Tibial artery (tissue), 4 donors: ENCODE measurements at regions not wholly inside any gene's neighbourhood (a gene's known extent, or its start where the extent isn't known, plus 50 kb on each side); places are given as distances from the start of the nearest gene placed in this dataset.

ENCODE experiments used
- DNase-seq, 2 donors: peaks; one replicate each; pipeline ENCODE4 v3.0.0-alpha.2; 2019
- H3K27ac ChIP-seq, 2 donors: fragments of 200-600 bp; sonication (generic) in 1 of 2; 1 replicate in 1 of 2; 2 replicates in 1 of 2; pipeline ENCODE4 v1.5.1; 2018 to 2019; ENCODE audit warnings: mild to moderate bottlenecking in 1 of 2
- H3K27me3 ChIP-seq, 2 donors: fragments of 200-600 bp; sonication (generic) in 1 of 2; one replicate each; pipeline versions ENCODE4 v1.5.1 to v1.6.0; 2016 to 2019
- H3K36me3 ChIP-seq, 3 donors: fragments of 200-600 bp; sonication (generic) in 2 of 3; one replicate each; pipeline ENCODE4 v1.5.1; 2016 to 2019; ENCODE audit warnings: mild to moderate bottlenecking in 2 of 3
- H3K4me1 ChIP-seq, 4 donors: fragments of 200-600 bp; sonication (generic) in 2 of 4; 1 replicate in 3 of 4; 2 replicates in 1 of 4; pipeline ENCODE4 v1.5.1; 2016 to 2019
- H3K4me3 ChIP-seq, 2 donors: fragments of 200-600 bp; sonication (generic) in 1 of 2; 1 replicate in 1 of 2; 2 replicates in 1 of 2; pipeline ENCODE4 v1.5.1; 2018 to 2019; ENCODE audit warnings: mild to moderate bottlenecking in 2 of 2
- H3K9me3 ChIP-seq, 3 donors: fragments of 200-600 bp; sonication (generic) in 1 of 3; one replicate each; pipeline ENCODE4 v1.5.1; 2016 to 2019
- intact Hi-C: fragments of 100-400 bp; cut with DNase I; formaldehyde crosslinking; loops from one replicate; pipeline ENCODE4 v1.15.0; 2023; ENCODE audit warnings: low total_unique reads
- TF ChIP-seq, protein P1 (sequence below), 2 experiments: fragments of 200-600 bp in 1 of 2; fragments of 450-650 bp in 1 of 2; IDR thresholded peaks; one replicate each; pipeline ENCODE4 v1.5.1; 2017 to 2019; ENCODE audit warnings: antibody characterized with exemption in 2 of 2, mild to moderate bottlenecking in 1 of 2, moderate library complexity in 1 of 2

DNA sequence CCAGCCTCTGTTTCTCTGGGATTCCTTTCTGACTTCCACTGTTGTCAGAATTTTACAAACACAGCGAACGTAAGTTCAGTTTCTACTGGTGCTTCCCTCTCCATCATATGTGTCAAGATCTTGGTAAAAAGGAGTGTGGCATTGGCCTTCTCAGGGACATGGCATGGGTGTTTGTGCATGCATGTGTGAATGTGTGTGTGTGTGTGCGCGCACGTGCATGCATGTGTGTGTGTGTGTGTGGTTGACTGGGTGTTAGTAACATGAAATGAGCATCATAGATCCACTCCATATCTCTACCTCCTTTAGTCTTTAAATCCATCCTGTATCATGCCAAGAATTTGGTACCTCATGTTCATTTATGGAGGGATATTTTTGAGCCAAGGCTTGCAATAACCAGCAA is 411.3 kb downstream of the NPHP4 start:
- Histone ChIP-seq H3K27ac (no peak overlapping the region), H3K27me3 (peaks cover 0 to 7% of the 10 kb centered on the region in 2 donors), H3K4me3 (no peak overlapping the region), H3K36me3 (no peaks in the 10 kb centered on the region), H3K4me1 (no peaks in the 10 kb centered on the region), H3K9me3 (no peaks in the 10 kb centered on the region)
- no peak for DNase-seq
- TF ChIP-seq, protein P1, sequence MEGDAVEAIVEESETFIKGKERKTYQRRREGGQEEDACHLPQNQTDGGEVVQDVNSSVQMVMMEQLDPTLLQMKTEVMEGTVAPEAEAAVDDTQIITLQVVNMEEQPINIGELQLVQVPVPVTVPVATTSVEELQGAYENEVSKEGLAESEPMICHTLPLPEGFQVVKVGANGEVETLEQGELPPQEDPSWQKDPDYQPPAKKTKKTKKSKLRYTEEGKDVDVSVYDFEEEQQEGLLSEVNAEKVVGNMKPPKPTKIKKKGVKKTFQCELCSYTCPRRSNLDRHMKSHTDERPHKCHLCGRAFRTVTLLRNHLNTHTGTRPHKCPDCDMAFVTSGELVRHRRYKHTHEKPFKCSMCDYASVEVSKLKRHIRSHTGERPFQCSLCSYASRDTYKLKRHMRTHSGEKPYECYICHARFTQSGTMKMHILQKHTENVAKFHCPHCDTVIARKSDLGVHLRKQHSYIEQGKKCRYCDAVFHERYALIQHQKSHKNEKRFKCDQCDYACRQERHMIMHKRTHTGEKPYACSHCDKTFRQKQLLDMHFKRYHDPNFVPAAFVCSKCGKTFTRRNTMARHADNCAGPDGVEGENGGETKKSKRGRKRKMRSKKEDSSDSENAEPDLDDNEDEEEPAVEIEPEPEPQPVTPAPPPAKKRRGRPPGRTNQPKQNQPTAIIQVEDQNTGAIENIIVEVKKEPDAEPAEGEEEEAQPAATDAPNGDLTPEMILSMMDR (IDR thresholded peaks at IDR 0.05): no peak
- intact Hi-C loops: no loop called here

DNA sequence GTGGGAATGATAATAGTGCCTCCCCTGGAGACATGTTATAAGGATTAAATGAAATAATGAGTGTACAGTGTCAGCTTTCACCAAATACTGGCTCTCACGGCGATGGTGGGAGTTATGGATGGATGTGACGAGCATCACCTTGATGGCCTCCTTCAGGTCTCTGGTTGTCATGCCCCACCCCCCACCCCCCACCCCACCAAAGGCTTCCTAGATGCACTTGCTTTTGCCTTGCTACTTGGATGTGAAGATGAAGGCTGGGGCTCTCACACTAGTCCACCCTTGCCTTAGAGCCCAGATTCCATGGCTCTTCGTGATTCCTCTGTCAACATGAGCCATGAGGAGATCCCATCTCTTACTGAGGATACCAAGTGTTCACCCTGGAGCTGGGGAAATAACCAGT is 412.3 kb downstream of the NPHP4 start:
- intact Hi-C loops: no loop called here
- no peaks in the 10 kb centered on the region for H3K4me1 ChIP-seq
- TF ChIP-seq, protein P1 (IDR thresholded peaks at IDR 0.05): no peak
- no peak for DNase-seq
- H3K27ac ChIP-seq: no peak overlapping the region
- peaks cover 0 to 7% of the 10 kb centered on the region in 2 donors for H3K27me3 ChIP-seq
- H3K4me3 ChIP-seq: no peak overlapping the region
- no peaks in the 10 kb centered on the region for H3K9me3 ChIP-seq
- no peaks in the 10 kb centered on the region for H3K36me3 ChIP-seq

DNA sequence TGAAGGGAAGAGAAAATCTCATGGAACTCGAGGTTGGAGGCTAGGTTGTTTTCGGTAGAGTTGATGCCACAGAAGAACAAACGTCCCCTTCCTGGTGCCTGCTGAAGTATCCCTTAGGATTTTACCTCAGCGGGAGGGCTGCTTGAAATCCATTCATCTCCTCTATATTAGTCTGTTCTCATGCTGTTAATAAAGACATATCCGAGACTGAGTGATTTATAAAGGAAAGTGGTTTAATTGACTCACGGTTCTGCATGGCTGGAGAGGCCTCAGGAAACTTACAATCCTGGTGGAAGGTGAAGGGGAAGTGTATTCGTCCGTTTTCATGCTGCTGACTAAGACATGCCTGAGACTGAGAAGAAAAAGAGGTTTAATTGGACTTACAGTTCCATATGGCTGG is 413.5 kb downstream of the NPHP4 start:
- H3K4me1 ChIP-seq: no peaks in the 10 kb centered on the region
- H3K27me3 ChIP-seq: peaks cover 0 to 7% of the 10 kb centered on the region in 2 donors
- intact Hi-C loops: no loop called here
- no peak overlapping the region for H3K4me3 ChIP-seq
- H3K27ac ChIP-seq: no peak overlapping the region
- no peaks in the 10 kb centered on the region for H3K36me3 ChIP-seq
- no peak for DNase-seq
- H3K9me3 ChIP-seq: no peaks in the 10 kb centered on the region
- TF ChIP-seq, protein P1 (IDR thresholded peaks at IDR 0.05): no peak

DNA sequence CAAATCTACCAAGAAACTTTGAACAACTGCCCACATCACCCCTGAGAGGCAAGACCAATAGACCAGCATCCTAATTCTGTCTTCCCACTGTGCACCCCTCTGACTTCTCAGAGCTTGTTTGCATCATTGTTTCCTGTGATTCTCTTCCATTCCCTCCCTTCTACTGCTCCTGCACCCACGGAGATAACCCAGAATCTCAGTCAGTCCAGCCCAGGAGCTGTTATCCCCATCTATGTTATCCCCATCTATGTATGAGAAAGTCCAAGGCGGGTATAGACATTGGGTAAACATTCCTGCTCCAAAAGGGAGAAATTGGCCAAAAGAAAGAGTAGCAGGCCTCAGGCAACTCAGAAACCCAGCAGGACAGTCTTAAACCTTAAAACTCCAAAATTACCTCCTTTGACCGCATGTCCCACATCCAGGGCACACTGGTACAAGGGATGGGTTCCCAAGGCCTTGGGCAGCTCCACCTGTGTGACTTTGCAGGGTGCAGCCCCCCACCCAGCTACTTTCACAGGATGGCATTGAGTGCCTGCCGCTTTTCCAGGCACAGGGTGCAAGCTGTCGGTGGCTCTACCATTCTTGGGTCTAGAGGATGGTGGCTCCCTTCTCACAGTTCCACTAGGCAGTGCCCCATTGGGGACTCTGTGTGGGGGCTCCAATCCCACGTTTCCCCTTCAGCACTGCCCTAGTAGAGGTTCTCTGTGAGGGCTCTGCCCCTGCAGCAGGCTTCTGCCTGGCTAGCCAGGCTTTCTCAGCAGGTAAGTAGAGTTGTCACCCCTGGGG is 414.8 kb downstream of the NPHP4 start:
- intact Hi-C loops: no loop called here
- Histone ChIP-seq H3K4me3 (no peak overlapping the region), H3K4me1 (no peaks in the 10 kb centered on the region), H3K27me3 (peaks cover 0 to 7% of the 10 kb centered on the region in 2 donors), H3K36me3 (no peaks in the 10 kb centered on the region), H3K9me3 (no peaks in the 10 kb centered on the region), H3K27ac (no peak overlapping the region)
- TF ChIP-seq, protein P1 (IDR thresholded peaks at IDR 0.05): no peak
- no peak for DNase-seq

DNA sequence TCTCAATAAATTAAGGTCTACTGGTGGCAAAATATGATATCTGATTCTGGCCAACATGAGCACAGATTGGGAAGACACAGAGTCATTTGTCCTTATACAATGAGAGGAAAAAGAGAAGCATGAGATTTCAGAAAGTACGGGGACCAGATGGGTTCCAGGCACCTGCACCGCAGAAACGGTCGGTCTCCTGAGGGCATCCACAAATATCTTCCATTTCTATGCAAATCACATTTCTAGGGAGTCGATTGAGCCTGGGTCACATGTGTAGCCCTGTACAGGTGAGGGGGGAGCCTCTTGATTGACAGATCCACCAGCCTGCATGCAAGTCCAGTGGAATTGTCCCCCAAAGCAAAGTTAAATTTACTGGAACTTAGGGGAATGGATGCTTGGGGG is 415.6 kb downstream of the NPHP4 start:
- peaks cover 0 to 3% of the 10 kb centered on the region in 2 donors for H3K27me3 ChIP-seq
- H3K4me1 ChIP-seq: no peaks in the 10 kb centered on the region
- H3K27ac ChIP-seq: no peak overlapping the region
- H3K9me3 ChIP-seq: no peaks in the 10 kb centered on the region
- H3K36me3 ChIP-seq: no peaks in the 10 kb centered on the region
- intact Hi-C loops: no loop called here
- no peak overlapping the region for H3K4me3 ChIP-seq
- TF ChIP-seq, protein P1 (IDR thresholded peaks at IDR 0.05): no peak
- no peak for DNase-seq
